Peyer's patch (tissue), 4 donors: ENCODE measurements at regions not wholly inside any gene's neighbourhood (a gene's known extent, or its start where the extent isn't known, plus 50 kb on each side); places are given as distances from the start of the nearest gene placed in this dataset.

ENCODE experiments used
- POLR2A ChIP-seq, 2 donors: fragments of 450-650 bp; IDR thresholded peaks; one replicate each; pipeline ENCODE4 v1.5.1; 2017; ENCODE audit warnings: antibody characterized with exemption in 2 of 2, mild to moderate bottlenecking in 2 of 2, moderate library complexity in 2 of 2
- TF ChIP-seq, protein P1 (sequence below), 6 experiments: fragments of 450-650 bp in 4 of 6; fragments of 200-600 bp in 2 of 6; sonication (generic) in 1 of 6; IDR thresholded peaks; one replicate each; pipeline ENCODE4 v1.5.1; 2017 to 2019; ENCODE audit warnings: antibody characterized with exemption in 6 of 6, mild to moderate bottlenecking in 3 of 6, moderate library complexity in 1 of 6

DNA sequence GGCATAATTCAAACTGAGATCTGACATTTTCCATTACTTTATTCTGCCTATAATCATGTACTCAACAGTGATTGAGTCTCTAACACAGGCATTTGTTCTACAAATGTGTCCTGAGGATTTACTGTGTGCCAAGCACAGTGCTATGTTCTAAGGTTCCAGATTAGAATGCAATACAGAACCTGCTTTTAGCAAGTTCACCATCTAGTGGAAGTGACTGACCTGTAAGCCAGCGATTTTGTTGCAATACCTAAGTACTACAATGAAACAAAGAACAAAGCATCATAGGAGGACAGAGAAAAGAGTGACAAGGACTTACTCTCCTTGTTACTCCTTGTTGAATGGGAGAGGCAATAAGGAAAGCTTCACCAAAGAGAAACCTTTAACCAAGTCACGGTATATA lies 348.1 kb downstream of the ELAVL2 start:
- TF ChIP-seq, protein P1, sequence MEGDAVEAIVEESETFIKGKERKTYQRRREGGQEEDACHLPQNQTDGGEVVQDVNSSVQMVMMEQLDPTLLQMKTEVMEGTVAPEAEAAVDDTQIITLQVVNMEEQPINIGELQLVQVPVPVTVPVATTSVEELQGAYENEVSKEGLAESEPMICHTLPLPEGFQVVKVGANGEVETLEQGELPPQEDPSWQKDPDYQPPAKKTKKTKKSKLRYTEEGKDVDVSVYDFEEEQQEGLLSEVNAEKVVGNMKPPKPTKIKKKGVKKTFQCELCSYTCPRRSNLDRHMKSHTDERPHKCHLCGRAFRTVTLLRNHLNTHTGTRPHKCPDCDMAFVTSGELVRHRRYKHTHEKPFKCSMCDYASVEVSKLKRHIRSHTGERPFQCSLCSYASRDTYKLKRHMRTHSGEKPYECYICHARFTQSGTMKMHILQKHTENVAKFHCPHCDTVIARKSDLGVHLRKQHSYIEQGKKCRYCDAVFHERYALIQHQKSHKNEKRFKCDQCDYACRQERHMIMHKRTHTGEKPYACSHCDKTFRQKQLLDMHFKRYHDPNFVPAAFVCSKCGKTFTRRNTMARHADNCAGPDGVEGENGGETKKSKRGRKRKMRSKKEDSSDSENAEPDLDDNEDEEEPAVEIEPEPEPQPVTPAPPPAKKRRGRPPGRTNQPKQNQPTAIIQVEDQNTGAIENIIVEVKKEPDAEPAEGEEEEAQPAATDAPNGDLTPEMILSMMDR (IDR thresholded peaks at IDR 0.05), result no peak
- TF ChIP-seq POLR2A (IDR thresholded peaks at IDR 0.05), result no peak
